A673 (cell line): ENCODE measurements at regions not wholly inside any gene's neighbourhood (a gene's known extent, or its start where the extent isn't known, plus 50 kb on each side); places are given as distances from the start of the nearest gene placed in this dataset.

Source experiments
- CTCF ChIP-seq: fragments of 300-800, 200-600 bp; sonication (generic); conservative IDR thresholded peaks from 2 replicates; pipeline ENCODE4 v1.5.1; 2017; ENCODE audit warnings: low read depth, mild to moderate bottlenecking, antibody characterized with exemption, low read length, moderate library complexity, mixed read lengths
- EZH2 ChIP-seq: fragments of 200-600 bp; sonication (generic); IDR thresholded peaks from 2 replicates; pipeline ENCODE4 v1.6.1; 2017; ENCODE audit warnings: borderline replicate concordance, low read depth, mild to moderate bottlenecking, mixed read lengths, antibody characterized with exemption, low read length; ENCODE audit not compliant: poor library complexity, severe bottlenecking

DNA sequence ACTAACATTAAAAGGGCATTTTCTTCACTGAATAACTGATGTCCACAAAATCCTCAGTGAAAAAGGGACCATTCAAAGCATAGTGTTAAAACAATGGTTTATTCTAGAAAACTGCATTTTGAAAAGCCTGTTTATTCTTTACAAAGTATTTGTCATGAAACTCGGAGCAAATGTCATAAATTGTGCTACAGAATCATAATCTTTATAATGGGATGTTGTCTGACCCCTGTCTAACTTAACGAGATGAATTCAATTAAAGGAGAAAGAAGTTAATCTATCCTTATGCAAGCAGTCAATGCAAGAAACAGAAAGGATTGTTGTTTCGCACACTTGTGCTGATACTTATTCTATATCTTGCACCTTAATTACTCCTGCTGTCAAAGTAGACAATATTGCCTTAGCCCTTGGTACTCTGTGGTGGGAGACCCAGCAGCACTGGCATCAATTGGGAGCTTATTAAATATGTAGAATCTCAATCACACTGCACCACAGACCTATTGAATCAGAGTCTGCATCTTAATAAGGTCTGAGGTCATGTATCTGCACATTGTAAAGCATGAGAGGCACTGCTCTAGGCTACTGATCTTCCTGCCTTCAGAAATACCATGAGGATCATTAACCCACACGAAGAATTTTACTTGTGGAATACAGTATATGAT lies 708.3 kb downstream of the HDGFL1 start:
- TF ChIP-seq EZH2 (no peak), CTCF (no peak)
